Panc1 (cell line): ENCODE measurements at regions not wholly inside any gene's neighbourhood (a gene's known extent, or its start where the extent isn't known, plus 50 kb on each side); places are given as distances from the start of the nearest gene placed in this dataset.

Experiments used
- ATAC-seq: fragments of 200-7000 bp; cut with Tn5 transposase; 2 replicates; pipeline ENCODE4 v1.9.1; 2020; ENCODE audit warnings: mild to moderate bottlenecking, moderate library complexity
- BruUV-seq: library from RNA; stranded (reverse); fragments of 400-500 nt; replicated peaks from 2 replicates; lab custom pipeline; 2021; lab: Mats Ljungman, UMichigan
- CTCF ChIA-PET: fragments of 300-600 bp; sonication (Branson Sonifier 250); formaldehyde crosslinking; loops from one replicate; lab custom pipeline; 2022; ENCODE audit warnings: antibody characterized with exemption; lab: Charles Lee
- POLR2A ChIA-PET: fragments of 300-600 bp; sonication (Branson Sonifier 250); formaldehyde crosslinking; loops from one replicate; lab custom pipeline; 2022; ENCODE audit warnings: antibody characterized with exemption; lab: Charles Lee
- DNase-seq: peaks from one replicate; pipeline ENCODE4 v3.0.0-alpha.2; 2010; ENCODE audit warnings: low read depth, low spot score
- H3K27ac ChIP-seq: 2 replicates; pipeline ENCODE4 v1.5.1; 2011; ENCODE audit warnings: mild to moderate bottlenecking, low read length, inconsistent platforms
- H3K27me3 ChIP-seq: fragments of 200-500 bp; sonication (Bioruptor generic); 2 replicates; pipeline ENCODE4 v1.6.0; 2014; ENCODE audit warnings: low read length, inconsistent platforms; ENCODE audit not compliant: control insufficient read depth, insufficient read depth
- H3K36me3 ChIP-seq: fragments of 200-500 bp; sonication (Bioruptor generic); 2 replicates; pipeline ENCODE4 v1.5.1; 2014; ENCODE audit warnings: inconsistent platforms, mild to moderate bottlenecking, low read length, moderate library complexity; ENCODE audit not compliant: control insufficient read depth, insufficient read depth
- H3K4me1 ChIP-seq: 2 replicates; pipeline ENCODE4 v1.5.1; 2011; ENCODE audit warnings: inconsistent platforms, mild to moderate bottlenecking, low read length, moderate library complexity; ENCODE audit not compliant: control insufficient read depth, insufficient read depth
- H3K4me3 ChIP-seq, 2 experiments: 2 replicates each; pipeline ENCODE4 v1.5.1; 2011 to 2012; ENCODE audit warnings: low read depth in 2 of 2, low read length in 2 of 2, mild to moderate bottlenecking in 2 of 2, inconsistent platforms in 1 of 2, moderate library complexity in 1 of 2
- H3K9me3 ChIP-seq: fragments of 200-500 bp; sonication (Bioruptor generic); 2 replicates; pipeline ENCODE4 v1.5.1; 2014; ENCODE audit warnings: low read depth, mild to moderate bottlenecking, inconsistent platforms, low read length, moderate library complexity; ENCODE audit not compliant: control insufficient read depth, insufficient read depth
- POLR2AphosphoS5 ChIP-seq: IDR thresholded peaks from 2 replicates; pipeline ENCODE4 v1.6.1; 2012; ENCODE audit warnings: mild to moderate bottlenecking, low read depth, low read length, moderate library complexity
- SIN3A ChIP-seq: IDR thresholded peaks from 2 replicates; pipeline ENCODE4 v1.6.1; 2012; ENCODE audit warnings: low read depth, mild to moderate bottlenecking, low read length, moderate library complexity, borderline replicate concordance; ENCODE audit not compliant: insufficient read depth
- TCF7L2 ChIP-seq: IDR thresholded peaks from 2 replicates; pipeline ENCODE4 v1.6.1; 2011; ENCODE audit warnings: mild to moderate bottlenecking, low read depth, low read length, inconsistent platforms
- in situ Hi-C: cut with HindIII; loops from 2 replicates; pipeline ENCODE4 v1.10.0; 2016; ENCODE audit warnings: low sequenced_read_pairs, low pct_unique_long_range_greater_than_20kb
- intact Hi-C: fragments of 100-400 bp; cut with micrococcal nuclease; formaldehyde crosslinking; loops from one replicate; pipeline ENCODE4 v1.10.0; 2022; ENCODE audit not compliant: unreplicated experiment
- TF ChIP-seq, protein P1 (sequence below): fragments of 450-650 bp; IDR thresholded peaks from 2 replicates; pipeline ENCODE4 v1.5.1; 2017; ENCODE audit warnings: mild to moderate bottlenecking
- TF ChIP-seq, protein P2 (sequence below), 2 experiments: IDR thresholded peaks; 2 replicates each; pipeline ENCODE4 v1.6.1; 2011 to 2012; ENCODE audit warnings: low read depth in 2 of 2, control low read depth in 1 of 2, low read length in 1 of 2, mild to moderate bottlenecking in 1 of 2, moderate library complexity in 1 of 2; ENCODE audit not compliant: insufficient read depth in 1 of 2

DNA sequence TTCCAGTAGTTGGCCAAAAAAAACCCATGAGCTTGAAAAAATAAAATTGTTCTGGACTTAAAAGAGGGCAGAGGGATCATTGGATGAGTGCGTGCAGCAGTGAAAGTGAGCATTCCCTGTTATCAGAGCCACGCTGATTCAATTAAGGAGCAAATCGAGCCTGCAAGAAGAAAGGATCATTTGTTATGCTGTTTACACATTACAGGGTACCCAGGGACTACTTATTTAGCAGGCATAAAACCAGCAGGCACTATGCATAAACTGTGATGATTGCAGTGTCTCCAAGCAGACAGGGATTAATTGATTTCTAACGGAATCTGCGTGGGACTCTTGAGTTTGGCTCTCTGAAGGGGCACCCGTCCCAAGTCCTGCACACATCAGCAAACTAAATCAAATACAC, 83.5 kb downstream of the SHOX start:
- DNase-seq (no peak), ATAC-seq (no peak)
- H3K4me1 ChIP-seq, result no peaks in the 10 kb centered on the region
- no peaks in the 10 kb centered on the region for H3K27me3 ChIP-seq
- intact Hi-C loops, result no loop called here
- TF ChIP-seq POLR2AphosphoS5 (no peak), TCF7L2 (no peak), SIN3A (no peak)
- TF ChIP-seq, protein P1, sequence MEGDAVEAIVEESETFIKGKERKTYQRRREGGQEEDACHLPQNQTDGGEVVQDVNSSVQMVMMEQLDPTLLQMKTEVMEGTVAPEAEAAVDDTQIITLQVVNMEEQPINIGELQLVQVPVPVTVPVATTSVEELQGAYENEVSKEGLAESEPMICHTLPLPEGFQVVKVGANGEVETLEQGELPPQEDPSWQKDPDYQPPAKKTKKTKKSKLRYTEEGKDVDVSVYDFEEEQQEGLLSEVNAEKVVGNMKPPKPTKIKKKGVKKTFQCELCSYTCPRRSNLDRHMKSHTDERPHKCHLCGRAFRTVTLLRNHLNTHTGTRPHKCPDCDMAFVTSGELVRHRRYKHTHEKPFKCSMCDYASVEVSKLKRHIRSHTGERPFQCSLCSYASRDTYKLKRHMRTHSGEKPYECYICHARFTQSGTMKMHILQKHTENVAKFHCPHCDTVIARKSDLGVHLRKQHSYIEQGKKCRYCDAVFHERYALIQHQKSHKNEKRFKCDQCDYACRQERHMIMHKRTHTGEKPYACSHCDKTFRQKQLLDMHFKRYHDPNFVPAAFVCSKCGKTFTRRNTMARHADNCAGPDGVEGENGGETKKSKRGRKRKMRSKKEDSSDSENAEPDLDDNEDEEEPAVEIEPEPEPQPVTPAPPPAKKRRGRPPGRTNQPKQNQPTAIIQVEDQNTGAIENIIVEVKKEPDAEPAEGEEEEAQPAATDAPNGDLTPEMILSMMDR, result no peak
- TF ChIP-seq, protein P2, sequence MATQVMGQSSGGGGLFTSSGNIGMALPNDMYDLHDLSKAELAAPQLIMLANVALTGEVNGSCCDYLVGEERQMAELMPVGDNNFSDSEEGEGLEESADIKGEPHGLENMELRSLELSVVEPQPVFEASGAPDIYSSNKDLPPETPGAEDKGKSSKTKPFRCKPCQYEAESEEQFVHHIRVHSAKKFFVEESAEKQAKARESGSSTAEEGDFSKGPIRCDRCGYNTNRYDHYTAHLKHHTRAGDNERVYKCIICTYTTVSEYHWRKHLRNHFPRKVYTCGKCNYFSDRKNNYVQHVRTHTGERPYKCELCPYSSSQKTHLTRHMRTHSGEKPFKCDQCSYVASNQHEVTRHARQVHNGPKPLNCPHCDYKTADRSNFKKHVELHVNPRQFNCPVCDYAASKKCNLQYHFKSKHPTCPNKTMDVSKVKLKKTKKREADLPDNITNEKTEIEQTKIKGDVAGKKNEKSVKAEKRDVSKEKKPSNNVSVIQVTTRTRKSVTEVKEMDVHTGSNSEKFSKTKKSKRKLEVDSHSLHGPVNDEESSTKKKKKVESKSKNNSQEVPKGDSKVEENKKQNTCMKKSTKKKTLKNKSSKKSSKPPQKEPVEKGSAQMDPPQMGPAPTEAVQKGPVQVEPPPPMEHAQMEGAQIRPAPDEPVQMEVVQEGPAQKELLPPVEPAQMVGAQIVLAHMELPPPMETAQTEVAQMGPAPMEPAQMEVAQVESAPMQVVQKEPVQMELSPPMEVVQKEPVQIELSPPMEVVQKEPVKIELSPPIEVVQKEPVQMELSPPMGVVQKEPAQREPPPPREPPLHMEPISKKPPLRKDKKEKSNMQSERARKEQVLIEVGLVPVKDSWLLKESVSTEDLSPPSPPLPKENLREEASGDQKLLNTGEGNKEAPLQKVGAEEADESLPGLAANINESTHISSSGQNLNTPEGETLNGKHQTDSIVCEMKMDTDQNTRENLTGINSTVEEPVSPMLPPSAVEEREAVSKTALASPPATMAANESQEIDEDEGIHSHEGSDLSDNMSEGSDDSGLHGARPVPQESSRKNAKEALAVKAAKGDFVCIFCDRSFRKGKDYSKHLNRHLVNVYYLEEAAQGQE (IDR thresholded peaks at IDR 0.05; ENCODE audit: insufficient read depth in 1 of 2, low read depth in 2 of 2, low read length in 1 of 2), result no peak
- ChIA-PET CTCF (no interaction called here), POLR2A (no interaction called here)
- no peak overlapping the region for H3K27ac ChIP-seq
- in situ Hi-C loops, result no loop called here
- no peaks in the 10 kb centered on the region for H3K9me3 ChIP-seq
- no peaks in the 10 kb centered on the region for H3K36me3 ChIP-seq
- no TSS peak for BruUV-seq
- no peak overlapping the region for H3K4me3 ChIP-seq
